Stimulated activated naive CD8-positive, alpha-beta T cell treated with anti-CD3 and anti-CD28 coated beads, Interleukin-15, amount 100 ng/mL, for 72 hours (primary cell): ENCODE measurements at regions not wholly inside any gene's neighbourhood (a gene's known extent, or its start where the extent isn't known, plus 50 kb on each side); places are given as distances from the start of the nearest gene placed in this dataset.

Experiments used
- ATAC-seq: fragments of 150-1000 bp; cut with Tn5 transposase; 2 replicates; pipeline ENCODE4 v1.10.0; 2021; ENCODE audit warnings: mild to moderate bottlenecking, moderate library complexity
- DNase-seq, 2 donors: peaks; one replicate each; pipeline ENCODE4 v3.0.0; 2021 to 2022
- H3K27ac Mint-ChIP-seq, 2 donors: one replicate each; pipeline ENCODE4 v1.8.0; 2022; ENCODE audit warnings: mild to moderate bottlenecking in 2 of 2, mixed read lengths in 2 of 2, moderate library complexity in 2 of 2
- H3K27me3 Mint-ChIP-seq: one replicate; pipeline ENCODE4 v1.8.0; 2022; ENCODE audit warnings: mixed read lengths
- H3K4me1 Mint-ChIP-seq: one replicate; pipeline ENCODE4 v1.8.0; 2022; ENCODE audit warnings: mild to moderate bottlenecking, mixed read lengths
- H3K4me3 Mint-ChIP-seq, 2 donors: one replicate each; pipeline ENCODE4 v1.8.0; 2022; ENCODE audit warnings: mild to moderate bottlenecking in 2 of 2, mixed read lengths in 2 of 2, moderate library complexity in 1 of 2
- H3K9me3 Mint-ChIP-seq, 2 donors: one replicate each; pipeline ENCODE4 v1.8.0; 2022; ENCODE audit warnings: mixed read lengths in 2 of 2

GRCh38 chr3:116886202-116886893 is 176.8 kb downstream of the TUSC7 start:
- Mint-ChIP-seq H3K9me3 (no peaks in the 10 kb centered on the region), H3K27me3 (no peaks in the 10 kb centered on the region), H3K4me1 (no peaks in the 10 kb centered on the region), H3K27ac (no peak overlapping the region), H3K4me3 (no peak overlapping the region)
- no peak for DNase-seq
- ATAC-seq, result no peak

DNA sequence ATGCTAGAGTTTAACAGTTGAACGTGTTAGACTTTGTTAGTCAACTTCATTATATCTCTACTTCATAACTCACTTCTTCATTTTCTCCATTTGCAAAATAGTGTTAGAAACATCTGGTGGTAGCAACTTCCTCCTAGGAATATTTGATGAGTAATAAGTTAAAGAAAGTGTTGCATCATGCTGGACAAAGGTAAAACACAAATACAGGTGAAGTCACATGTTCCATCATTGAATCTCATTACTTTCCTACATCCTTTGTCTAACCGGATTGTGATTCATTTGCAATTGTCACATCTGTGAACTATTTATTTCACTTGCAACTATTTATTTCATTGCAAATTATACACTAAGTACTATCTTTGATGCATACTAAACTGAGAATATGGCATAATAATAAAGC is 186.5 kb downstream of the TUSC7 start:
- Mint-ChIP-seq H3K27ac (no peak overlapping the region), H3K27me3 (no peaks in the 10 kb centered on the region), H3K4me1 (no peaks in the 10 kb centered on the region), H3K9me3 (no peaks in the 10 kb centered on the region), H3K4me3 (no peak overlapping the region)
- DNase-seq (no peak), ATAC-seq (no peak)

- DNase-seq (no peak), ATAC-seq (no peak)
- H3K4me3 Mint-ChIP-seq, result no peak overlapping the region
- H3K4me1 Mint-ChIP-seq, result no peaks in the 10 kb centered on the region
- H3K9me3 Mint-ChIP-seq, result no peaks in the 10 kb centered on the region
- H3K27me3 Mint-ChIP-seq, result no peaks in the 10 kb centered on the region
- no peak overlapping the region for H3K27ac Mint-ChIP-seq
Observed at GRCh38 chr3:116897382-116897781, 187.8 kb downstream of the TUSC7 start.

- no peak overlapping the region for H3K4me3 Mint-ChIP-seq
- no peak overlapping the region for H3K27ac Mint-ChIP-seq
- H3K27me3 Mint-ChIP-seq, result no peaks in the 10 kb centered on the region
- ATAC-seq (no peak), DNase-seq (no peak)
- H3K9me3 Mint-ChIP-seq, result no peaks in the 10 kb centered on the region
- H3K4me1 Mint-ChIP-seq, result no peaks in the 10 kb centered on the region
Observed at GRCh38 chr3:116899253-116899652, 189.7 kb downstream of the TUSC7 start.

GRCh38 chr3:116905334-116905733 is 195.8 kb downstream of the TUSC7 start:
- Mint-ChIP-seq H3K4me1 (no peaks in the 10 kb centered on the region), H3K27me3 (no peaks in the 10 kb centered on the region), H3K4me3 (no peak overlapping the region), H3K27ac (no peak overlapping the region), H3K9me3 (peaks cover 0 to 5% of the 10 kb centered on the region in 2 donors)
- ATAC-seq, result no peak
- DNase-seq, result no peak

- ATAC-seq, result no peak
- H3K27ac Mint-ChIP-seq, result no peak overlapping the region
- H3K27me3 Mint-ChIP-seq, result no peaks in the 10 kb centered on the region
- no peak for DNase-seq
- H3K9me3 Mint-ChIP-seq, result peaks cover 0 to 6% of the 10 kb centered on the region in 2 donors
- H3K4me1 Mint-ChIP-seq, result no peaks in the 10 kb centered on the region
- H3K4me3 Mint-ChIP-seq, result no peak overlapping the region
Observed at GRCh38 chr3:116905794-116906193, 196.2 kb downstream of the TUSC7 start.

- Mint-ChIP-seq H3K4me1 (no peaks in the 10 kb centered on the region), H3K4me3 (no peak overlapping the region), H3K27ac (no peak overlapping the region), H3K27me3 (no peaks in the 10 kb centered on the region), H3K9me3 (peaks cover 6 to 22% of the 10 kb centered on the region in 2 donors)
- no peak for ATAC-seq
- DNase-seq, result no peak
Observed at GRCh38 chr3:116912116-116912515, 202.5 kb downstream of the TUSC7 start.

DNA sequence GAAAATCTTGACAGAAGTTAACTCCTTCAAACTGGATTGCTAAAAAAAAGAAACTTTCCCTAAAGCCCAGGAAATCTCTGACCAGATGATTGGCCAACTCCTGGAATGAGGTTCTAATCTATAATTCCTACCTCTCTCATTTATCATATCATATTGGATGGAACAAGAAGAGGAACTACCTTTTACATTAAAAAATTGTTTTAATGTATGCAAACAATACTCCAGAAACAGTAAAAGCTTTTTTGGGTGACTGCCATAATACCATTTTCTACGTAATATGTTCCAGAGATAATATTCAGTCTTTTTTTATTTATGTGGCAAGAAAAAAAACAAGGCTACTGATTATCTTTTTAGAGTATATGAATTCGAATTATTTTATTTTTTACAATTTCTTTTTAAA is 204.4 kb downstream of the TUSC7 start:
- H3K27ac Mint-ChIP-seq, result no peak overlapping the region
- H3K4me1 Mint-ChIP-seq, result no peaks in the 10 kb centered on the region
- H3K27me3 Mint-ChIP-seq, result no peaks in the 10 kb centered on the region
- no peak overlapping the region for H3K4me3 Mint-ChIP-seq
- no peak for DNase-seq
- no peak for ATAC-seq
- peaks cover 6 to 22% of the 10 kb centered on the region in 2 donors for H3K9me3 Mint-ChIP-seq

DNA sequence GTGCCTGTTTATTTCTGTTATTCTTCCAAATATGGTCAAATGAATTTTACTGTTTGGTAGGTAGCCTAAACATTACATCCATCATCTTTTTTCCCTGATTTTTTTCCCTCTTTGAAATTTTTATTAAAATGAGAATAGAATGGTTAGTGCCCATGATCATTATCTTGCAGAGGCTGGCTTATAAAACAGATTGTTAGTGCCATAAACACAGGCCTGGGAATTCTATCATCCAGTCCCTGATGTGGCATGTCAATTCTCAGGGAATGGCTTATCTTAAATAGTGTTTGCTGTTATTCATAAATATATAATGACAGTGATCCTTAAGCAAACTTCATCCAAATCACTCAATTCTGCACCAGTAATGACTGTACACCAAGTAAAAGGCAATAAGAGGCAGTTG is 207.3 kb downstream of the TUSC7 start:
- H3K9me3 Mint-ChIP-seq, result peaks cover 6 to 16% of the 10 kb centered on the region in 2 donors
- no peaks in the 10 kb centered on the region for H3K27me3 Mint-ChIP-seq
- H3K4me1 Mint-ChIP-seq, result no peaks in the 10 kb centered on the region
- no peak overlapping the region for H3K4me3 Mint-ChIP-seq
- no peak for ATAC-seq
- no peak for DNase-seq
- H3K27ac Mint-ChIP-seq, result no peak overlapping the region

DNA sequence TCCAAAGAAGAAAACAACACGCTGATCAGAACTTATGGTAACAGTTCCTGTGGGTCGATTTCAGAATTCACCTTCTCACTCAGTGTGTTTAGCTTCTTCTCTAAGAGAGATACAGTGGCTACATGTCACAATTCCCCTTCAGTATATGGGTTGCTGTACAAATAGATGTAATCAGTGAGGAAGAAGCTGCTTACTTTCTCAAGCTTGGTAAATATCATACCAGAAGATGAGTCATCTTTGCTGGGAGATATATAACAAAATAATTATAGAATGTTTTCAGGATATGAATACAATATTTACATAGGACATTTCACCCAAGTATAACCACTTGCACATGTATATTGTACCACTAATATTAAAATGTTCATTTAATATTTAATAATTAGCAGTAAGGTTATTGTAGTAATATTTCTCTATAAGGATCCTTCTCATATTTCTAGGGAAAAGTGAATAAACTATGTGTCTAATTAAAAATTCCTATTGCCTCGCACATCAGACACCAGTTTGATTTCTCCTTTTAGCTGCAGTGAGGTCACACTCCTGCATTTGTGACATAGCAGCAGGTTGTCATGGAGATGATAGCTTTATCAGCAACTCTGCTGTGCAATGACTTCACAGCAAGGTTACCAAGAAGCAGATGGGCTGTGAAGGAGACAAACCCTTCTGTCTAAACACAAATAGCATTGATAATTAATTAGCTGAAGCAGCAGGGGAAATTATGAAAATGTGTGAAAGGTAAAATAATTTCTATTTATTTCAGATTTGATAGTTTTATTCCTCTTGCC is 211.4 kb downstream of the TUSC7 start:
- H3K9me3 Mint-ChIP-seq, result peaks cover 11 to 22% of the 10 kb centered on the region in 2 donors
- DNase-seq (no peak), ATAC-seq (no peak)
- H3K4me3 Mint-ChIP-seq, result no peak overlapping the region
- no peaks in the 10 kb centered on the region for H3K27me3 Mint-ChIP-seq
- H3K27ac Mint-ChIP-seq, result no peak overlapping the region
- no peaks in the 10 kb centered on the region for H3K4me1 Mint-ChIP-seq

DNA sequence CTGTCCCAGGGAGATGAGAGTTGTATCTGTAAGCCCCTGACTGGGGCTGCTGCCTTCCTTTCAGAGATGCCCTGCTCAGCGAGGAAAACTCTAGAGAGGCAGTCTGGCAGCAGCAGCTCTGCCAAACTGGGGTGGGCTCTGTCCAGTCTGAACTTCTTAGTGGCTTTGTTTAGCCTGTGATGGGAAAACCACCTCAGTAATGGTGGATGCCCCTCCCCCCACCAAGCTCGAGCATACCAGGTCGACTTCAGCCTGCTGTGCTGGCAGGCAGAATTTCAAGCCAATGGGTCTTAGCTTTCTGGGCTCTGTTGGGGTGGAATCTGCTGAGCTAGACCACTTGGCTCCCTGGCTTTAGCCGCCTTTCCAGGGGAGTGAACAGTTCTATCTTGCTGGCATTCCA is 218.3 kb downstream of the TUSC7 start:
- no peak overlapping the region for H3K27ac Mint-ChIP-seq

DNA sequence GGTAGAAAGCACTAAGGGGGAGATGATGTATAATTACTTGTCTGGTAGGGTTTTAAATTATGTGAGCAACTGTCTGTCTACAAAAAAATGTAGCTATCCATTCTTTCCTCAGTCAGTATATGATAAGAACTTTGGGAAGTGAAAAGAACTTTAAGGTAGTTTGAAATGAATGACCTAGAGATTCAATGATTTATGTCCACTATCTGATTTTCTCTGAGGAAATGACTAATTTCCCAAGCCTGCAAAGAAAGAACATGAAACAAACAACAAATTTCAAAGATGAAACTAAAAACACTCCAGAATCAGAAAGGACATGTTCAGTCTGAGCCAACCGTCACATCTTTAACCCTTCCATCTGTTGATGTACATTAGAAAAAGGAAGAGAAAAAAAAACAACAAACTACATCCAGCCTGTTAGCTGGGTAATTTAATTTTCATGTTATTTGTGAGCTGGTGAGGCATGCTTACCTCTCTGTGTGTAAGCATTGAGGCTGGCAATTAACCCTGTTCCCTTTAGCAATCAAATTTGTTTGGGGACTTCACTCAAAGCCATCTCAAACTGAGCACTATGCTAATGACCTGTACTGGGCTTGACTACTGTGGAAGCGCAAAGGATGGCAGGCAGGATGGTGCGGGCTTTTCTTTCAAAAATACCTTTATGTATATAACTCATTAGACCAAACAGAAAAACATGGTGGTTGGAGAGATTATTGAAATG is 220.1 kb downstream of the TUSC7 start:
- Mint-ChIP-seq H3K9me3 (peaks cover 13 to 23% of the 10 kb centered on the region in 2 donors), H3K4me3 (no peak overlapping the region), H3K4me1 (no peaks in the 10 kb centered on the region), H3K27me3 (no peaks in the 10 kb centered on the region), H3K27ac (no peak overlapping the region)
- DNase-seq (no peak), ATAC-seq (no peak)

More for the DNA sequence above, 218.3 kb downstream of the TUSC7 start:
- ATAC-seq (no peak), DNase-seq (no peak)
- no peaks in the 10 kb centered on the region for H3K4me1 Mint-ChIP-seq
- H3K9me3 Mint-ChIP-seq, result peaks cover 16 to 32% of the 10 kb centered on the region in 2 donors
- H3K27me3 Mint-ChIP-seq, result no peaks in the 10 kb centered on the region
- no peak overlapping the region for H3K4me3 Mint-ChIP-seq

- ATAC-seq (no peak), DNase-seq (no peak)
- Mint-ChIP-seq H3K27me3 (no peaks in the 10 kb centered on the region), H3K4me3 (no peak overlapping the region), H3K9me3 (peaks cover 15 to 20% of the 10 kb centered on the region in 2 donors), H3K27ac (no peak overlapping the region), H3K4me1 (no peaks in the 10 kb centered on the region)
Observed at GRCh38 chr3:116930786-116931185, 221.2 kb downstream of the TUSC7 start.

GRCh38 chr3:116939091-116939490 is 229.5 kb downstream of the TUSC7 start:
- Mint-ChIP-seq H3K4me1 (no peaks in the 10 kb centered on the region), H3K27ac (no peak overlapping the region)

GRCh38 chr3:116939550-116939949 is 230.0 kb downstream of the TUSC7 start:
- DNase-seq, result no peak

More at GRCh38 chr3:116939091-116939490, 229.5 kb downstream of the TUSC7 start:
- H3K27me3 Mint-ChIP-seq, result no peaks in the 10 kb centered on the region
- H3K4me3 Mint-ChIP-seq, result no peak overlapping the region
- peaks cover 5 to 14% of the 10 kb centered on the region in 2 donors for H3K9me3 Mint-ChIP-seq
- no peak for DNase-seq
- ATAC-seq, result no peak

GRCh38 chr3:116940719-116941118 is 231.1 kb downstream of the TUSC7 start:
- no peak overlapping the region for H3K27ac Mint-ChIP-seq
- ATAC-seq (no peak), DNase-seq (no peak)
- no peaks in the 10 kb centered on the region for H3K27me3 Mint-ChIP-seq
- H3K4me1 Mint-ChIP-seq, result no peaks in the 10 kb centered on the region
- H3K9me3 Mint-ChIP-seq, result peaks cover 0 to 11% of the 10 kb centered on the region in 2 donors
- H3K4me3 Mint-ChIP-seq, result no peak overlapping the region

More at GRCh38 chr3:116939550-116939949, 230.0 kb downstream of the TUSC7 start:
- no peak overlapping the region for H3K27ac Mint-ChIP-seq
- peaks cover 5 to 19% of the 10 kb centered on the region in 2 donors for H3K9me3 Mint-ChIP-seq
- no peak for ATAC-seq
- H3K4me1 Mint-ChIP-seq, result no peaks in the 10 kb centered on the region
- no peaks in the 10 kb centered on the region for H3K27me3 Mint-ChIP-seq
- H3K4me3 Mint-ChIP-seq, result no peak overlapping the region
